SK-N-SH (cell line): ENCODE measurements at regions not wholly inside any gene's neighbourhood (a gene's known extent, or its start where the extent isn't known, plus 50 kb on each side); places are given as distances from the start of the nearest gene placed in this dataset.

Experiments used
- EZH2phosphoT487 ChIP-seq: fragments of 200-600 bp; sonication (generic); IDR thresholded peaks from 2 replicates; pipeline ENCODE4 v1.6.1; 2017; ENCODE audit warnings: low read depth, mixed run types, mild to moderate bottlenecking, antibody characterized with exemption, moderate library complexity, borderline replicate concordance
- TF ChIP-seq, protein P1 (sequence below): fragments of 200-600 bp; sonication (generic); IDR thresholded peaks from 2 replicates; pipeline ENCODE4 v1.6.1; 2017; ENCODE audit warnings: antibody characterized with exemption, mild to moderate bottlenecking, moderate library complexity
- TF ChIP-seq, protein P2 (sequence below): IDR thresholded peaks from 2 replicates; pipeline ENCODE4; 2012
- TF ChIP-seq, protein P3 (sequence below): fragments of 150-350 bp; IDR thresholded peaks from 2 replicates; pipeline ENCODE4 v1.6.1; 2017; ENCODE audit warnings: antibody characterized with exemption, low read length, low read depth, borderline replicate concordance

DNA sequence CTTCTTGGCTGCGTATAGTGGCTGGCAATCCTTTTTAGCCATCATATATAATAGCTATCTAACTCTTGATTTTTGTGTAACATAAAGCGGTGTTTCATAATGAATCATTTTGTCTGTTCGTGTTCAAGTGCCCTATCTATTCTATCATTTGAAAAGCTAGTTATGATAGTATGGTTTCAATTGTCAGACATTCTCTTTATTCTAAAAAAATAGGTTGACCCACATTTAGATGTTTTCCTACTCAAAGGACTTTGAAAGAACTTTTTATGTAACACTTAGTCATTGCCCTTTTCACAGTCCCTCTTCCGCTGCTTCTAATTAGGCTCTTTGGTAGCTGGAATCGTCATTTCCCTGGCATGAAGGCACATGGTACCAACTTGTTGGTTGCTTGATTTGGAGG lies 272.2 kb upstream of the B3GALT2 start:
- no peak for TF ChIP-seq EZH2phosphoT487
- TF ChIP-seq, protein P1, sequence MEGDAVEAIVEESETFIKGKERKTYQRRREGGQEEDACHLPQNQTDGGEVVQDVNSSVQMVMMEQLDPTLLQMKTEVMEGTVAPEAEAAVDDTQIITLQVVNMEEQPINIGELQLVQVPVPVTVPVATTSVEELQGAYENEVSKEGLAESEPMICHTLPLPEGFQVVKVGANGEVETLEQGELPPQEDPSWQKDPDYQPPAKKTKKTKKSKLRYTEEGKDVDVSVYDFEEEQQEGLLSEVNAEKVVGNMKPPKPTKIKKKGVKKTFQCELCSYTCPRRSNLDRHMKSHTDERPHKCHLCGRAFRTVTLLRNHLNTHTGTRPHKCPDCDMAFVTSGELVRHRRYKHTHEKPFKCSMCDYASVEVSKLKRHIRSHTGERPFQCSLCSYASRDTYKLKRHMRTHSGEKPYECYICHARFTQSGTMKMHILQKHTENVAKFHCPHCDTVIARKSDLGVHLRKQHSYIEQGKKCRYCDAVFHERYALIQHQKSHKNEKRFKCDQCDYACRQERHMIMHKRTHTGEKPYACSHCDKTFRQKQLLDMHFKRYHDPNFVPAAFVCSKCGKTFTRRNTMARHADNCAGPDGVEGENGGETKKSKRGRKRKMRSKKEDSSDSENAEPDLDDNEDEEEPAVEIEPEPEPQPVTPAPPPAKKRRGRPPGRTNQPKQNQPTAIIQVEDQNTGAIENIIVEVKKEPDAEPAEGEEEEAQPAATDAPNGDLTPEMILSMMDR: no peak
- TF ChIP-seq, protein P2, sequence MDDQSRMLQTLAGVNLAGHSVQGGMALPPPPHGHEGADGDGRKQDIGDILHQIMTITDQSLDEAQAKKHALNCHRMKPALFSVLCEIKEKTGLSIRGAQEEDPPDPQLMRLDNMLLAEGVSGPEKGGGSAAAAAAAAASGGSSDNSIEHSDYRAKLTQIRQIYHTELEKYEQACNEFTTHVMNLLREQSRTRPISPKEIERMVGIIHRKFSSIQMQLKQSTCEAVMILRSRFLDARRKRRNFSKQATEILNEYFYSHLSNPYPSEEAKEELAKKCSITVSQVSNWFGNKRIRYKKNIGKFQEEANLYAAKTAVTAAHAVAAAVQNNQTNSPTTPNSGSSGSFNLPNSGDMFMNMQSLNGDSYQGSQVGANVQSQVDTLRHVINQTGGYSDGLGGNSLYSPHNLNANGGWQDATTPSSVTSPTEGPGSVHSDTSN: no peak
- TF ChIP-seq, protein P3, sequence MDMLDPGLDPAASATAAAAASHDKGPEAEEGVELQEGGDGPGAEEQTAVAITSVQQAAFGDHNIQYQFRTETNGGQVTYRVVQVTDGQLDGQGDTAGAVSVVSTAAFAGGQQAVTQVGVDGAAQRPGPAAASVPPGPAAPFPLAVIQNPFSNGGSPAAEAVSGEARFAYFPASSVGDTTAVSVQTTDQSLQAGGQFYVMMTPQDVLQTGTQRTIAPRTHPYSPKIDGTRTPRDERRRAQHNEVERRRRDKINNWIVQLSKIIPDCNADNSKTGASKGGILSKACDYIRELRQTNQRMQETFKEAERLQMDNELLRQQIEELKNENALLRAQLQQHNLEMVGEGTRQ: no peak
